ENCODE measurements at regions not wholly inside any gene's neighbourhood (a gene's known extent, or its start where the extent isn't known, plus 50 kb on each side); places are given as distances from the start of the nearest gene placed in this dataset.

DNA sequence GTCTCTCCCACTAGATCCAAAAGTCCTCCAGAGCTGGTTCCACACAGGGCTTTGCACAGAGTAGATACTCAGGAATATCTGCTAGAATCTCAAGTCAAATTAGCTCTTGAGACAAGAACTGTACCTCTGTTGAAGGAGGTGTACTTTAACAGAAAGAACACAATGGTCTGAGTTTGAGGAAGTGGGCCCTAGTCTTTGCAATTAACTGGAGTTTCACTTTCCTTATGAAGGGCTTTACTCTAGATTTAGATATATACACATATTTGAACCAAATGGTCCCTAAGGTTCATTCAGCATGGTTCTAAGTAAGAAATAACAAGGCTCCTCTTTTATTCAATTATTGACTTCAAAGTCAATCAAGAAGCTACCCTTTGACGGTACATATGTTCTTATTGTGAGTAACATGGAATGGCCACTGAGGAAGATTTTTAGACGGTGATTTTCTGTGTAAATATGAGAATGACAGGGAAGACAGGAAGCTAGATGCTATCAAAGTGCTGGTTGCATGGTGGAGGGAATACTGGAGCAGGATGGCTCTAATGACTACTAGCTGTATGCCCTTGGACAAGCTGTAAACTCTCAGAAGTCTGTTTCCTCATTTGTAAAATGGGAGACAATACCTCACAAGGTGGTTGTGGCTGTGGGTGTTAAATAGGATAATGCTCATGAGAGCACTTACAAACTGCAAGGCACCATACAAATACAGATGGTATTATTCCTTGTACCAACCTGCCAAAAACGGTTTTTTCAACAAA lies 73.5 kb upstream of the SERTAD2 start:
- no peak overlapping the region for H2BK12ac ChIP-seq (ENCODE audit: low read depth, low read length)
- WGBS, 2 experiments (ENCODE audit: extremely low coverage in 1 of 2, insufficient coverage in 1 of 2, insufficient read length in 1 of 2, insufficient replicate concordance in 2 of 2, low coverage in 1 of 2, low lambda C conversion rate in 2 of 2, missing lambda C conversion rate in 1 of 2): 84% methylated on average over 3 of the region's 3 CpGs; no CpG with 5 or more reads in 1 of the 2 experiments

More for the DNA sequence above, 73.5 kb upstream of the SERTAD2 start:
- Histone ChIP-seq H3K4me2 (ENCODE audit: insufficient read depth in 1 of 2, low read depth in 2 of 2, low read length in 2 of 2) (no peak overlapping the region), H3K36me3 (ENCODE audit: control insufficient read depth in 2 of 4, insufficient read depth in 4 of 4, low read length in 3 of 4) (no peaks in the 10 kb centered on the region; a peak in 1 of 8 replicates), H3K27ac (ENCODE audit: low read depth, low read length) (no peak overlapping the region), H4K20me1 (replicated peaks in 1 of 2; ENCODE audit: control insufficient read depth in 1 of 2, insufficient read depth in 2 of 2, low read length in 2 of 2) (no peaks in the 10 kb centered on the region), H4K8ac (ENCODE audit: extremely low read depth, insufficient read depth, low read length) (no peak overlapping the region), H2AK5ac (ENCODE audit: low read depth, low read length) (no peak overlapping the region), H3K4me3 (ENCODE audit: extremely low read depth in 1 of 4, insufficient read depth in 2 of 4, low read depth in 3 of 4, low read length in 4 of 4) (no peak overlapping the region), H3K14ac (ENCODE audit: insufficient read length) (no peak overlapping the region), H3K4me1 (replicated peaks in 1 of 4; ENCODE audit: control insufficient read depth in 3 of 4, insufficient read depth in 4 of 4, low read length in 3 of 4) (peaks cover 0 to 8% (median 2%) of the 10 kb centered on the region in 4 experiments; a peak in 4 of 7 replicates), H2BK120ac (replicated peaks; ENCODE audit: low read depth, low read length) (no peak overlapping the region), H2BK15ac (ENCODE audit: low read length) (no peak overlapping the region; the same call in 1 of the 2 replicates), H3K4ac (replicated peaks; ENCODE audit: insufficient read length, low read depth, low read length) (no peak overlapping the region), H2BK20ac (ENCODE audit: low read length) (no peak overlapping the region), H2BK5ac (ENCODE audit: low read depth, low read length) (no peak overlapping the region), H3K9me3 (ENCODE audit: insufficient read depth in 2 of 2, low read depth in 1 of 2, low read length in 1 of 2) (no peaks in the 10 kb centered on the region), H4K91ac (replicated peaks; ENCODE audit: insufficient read length, low read length) (no peak overlapping the region), H2AFZ (ENCODE audit: low read length) (no peak overlapping the region), H3K9ac (replicated peaks in 1 of 4; ENCODE audit: extremely low read depth in 1 of 4, low read depth in 3 of 4, low read length in 3 of 4) (no peak overlapping the region), H3K27me3 (replicated peaks in 1 of 4; ENCODE audit: control insufficient read depth in 3 of 4, extremely low read depth in 1 of 4, insufficient read depth in 3 of 4, low read length in 3 of 4) (no peaks in the 10 kb centered on the region), H3K79me2 (ENCODE audit: control insufficient read depth in 1 of 2, insufficient read depth in 2 of 2, low read length in 2 of 2) (no peaks in the 10 kb centered on the region), H3K23ac (ENCODE audit: insufficient read length) (no peak overlapping the region), H3K79me1 (ENCODE audit: low read depth, low read length) (no peaks in the 10 kb centered on the region), H4K5ac (ENCODE audit: insufficient read length, low read depth, low read length) (no peak overlapping the region), H3K23me2 (ENCODE audit: low read depth, low read length) (no peaks in the 10 kb centered on the region), H3K56ac (replicated peaks; ENCODE audit: insufficient read length, low read depth, low read length) (no peak overlapping the region), H3K18ac (ENCODE audit: extremely low read depth, low read length) (no peak overlapping the region)
- TF ChIP-seq JUN (IDR thresholded peaks at IDR 0.05; ENCODE audit: low read depth, low read length): no peak
- no peak for TF ChIP-seq KDM4A (IDR thresholded peaks at IDR 0.05; ENCODE audit: low read depth, low read length, severe bottlenecking)
- TF ChIP-seq TAF1 (IDR thresholded peaks at IDR 0.05; ENCODE audit: low read depth, low read length): no peak
- no peak for TF ChIP-seq JUND (IDR thresholded peaks at IDR 0.05; ENCODE audit: low read length)
- TF ChIP-seq RNF2 (IDR thresholded peaks at IDR 0.05; ENCODE audit: borderline replicate concordance, low read depth, low read length, missing control alignments, poor library complexity, severe bottlenecking): no peak
- TF ChIP-seq CHD1 (IDR thresholded peaks at IDR 0.05; ENCODE audit: low read depth, low read length): no peak
- TF ChIP-seq SIN3A (conservative IDR thresholded peaks at IDR 0.05 in 1 of 2, IDR thresholded peaks at IDR 0.05 in 1 of 2; ENCODE audit: low read depth in 1 of 2, low read length in 2 of 2): no peak
- TF ChIP-seq CHD2 (IDR thresholded peaks at IDR 0.05; ENCODE audit: low read length): no peak
- ChIA-PET POLR2A (ENCODE audit: partially characterized antibody) (interaction anchor here (1.4 kb wide), 1 partner anchor 63 kb away, joined by 3 read pairs; no protein-coding TSS in a partner anchor), CTCF (ENCODE audit: partially characterized antibody) (interaction anchor here (0.9 to 2.3 kb wide), 9 partner anchors 12 to 104 kb away, joined by 3 to 12 read pairs (median 4); partner anchors contain the start of gene SERTAD2)
- no peak for FAIRE-seq
- no peak for DNase-seq (ENCODE audit: low read depth in 1 of 2, low spot score in 2 of 2)

All from H1 (cell line).